Endothelial cell of umbilical vein (primary cell): ENCODE measurements at regions not wholly inside any gene's neighbourhood (a gene's known extent, or its start where the extent isn't known, plus 50 kb on each side); places are given as distances from the start of the nearest gene placed in this dataset.

ENCODE experiments used
- BruUV-seq: library from RNA; stranded (reverse); fragments of 400-500 nt; replicated peaks from 2 replicates; lab custom pipeline; 2021; lab: Mats Ljungman, UMichigan
- CTCF ChIA-PET: fragments of 300-600, 350-600 bp; sonication (Branson Sonifier 250); formaldehyde crosslinking; loops from one replicate; lab custom pipeline; 2021; ENCODE audit warnings: antibody characterized with exemption, inconsistent platforms; lab: Charles Lee
- POLR2A ChIA-PET: fragments of 300-600, 350-600 bp; sonication (Branson Sonifier 250); formaldehyde crosslinking; loops from one replicate; lab custom pipeline; 2021; ENCODE audit warnings: antibody characterized with exemption, inconsistent platforms; lab: Charles Lee
- DNase-seq: peaks from one replicate; pipeline ENCODE4 v3.0.0-alpha.2; 2011; ENCODE audit warnings: low read depth, low spot score
- FAIRE-seq: peaks from 2 replicates; lab custom pipeline; 2011; peaks lifted over from hg19 to GRCh38; lab: Jason Lieb, UNC
- H2AFZ ChIP-seq: 2 replicates; pipeline ENCODE4 v1.6.0; 2012; ENCODE audit warnings: low read depth, low read length, control low read depth, inconsistent platforms
- H3K27ac ChIP-seq: 2 replicates; pipeline ENCODE4 v1.5.1; 2011; ENCODE audit warnings: low read depth, mild to moderate bottlenecking, control low read depth, low read length, moderate library complexity; ENCODE audit not compliant: insufficient read depth
- H3K27me3 ChIP-seq, 2 experiments: 2 replicates each; pipeline versions ENCODE4 v1.6.0 to v1.6.1; 2011; ENCODE audit warnings: low read length in 2 of 2, mixed read lengths in 1 of 2; ENCODE audit not compliant: control insufficient read depth in 2 of 2, insufficient read depth in 2 of 2
- H3K36me3 ChIP-seq, 2 experiments: 2 replicates in 1 of 2; 3 replicates in 1 of 2; pipeline ENCODE4 v1.5.1; 2011; ENCODE audit warnings: low read length in 2 of 2, mild to moderate bottlenecking in 1 of 2, moderate library complexity in 1 of 2; ENCODE audit not compliant: control insufficient read depth in 2 of 2, insufficient read depth in 2 of 2; ENCODE audit errors: extremely low read depth in 1 of 2
- H3K4me1 ChIP-seq: 3 replicates; pipeline ENCODE4 v1.5.1; 2011; ENCODE audit warnings: mild to moderate bottlenecking, low read length; ENCODE audit not compliant: control insufficient read depth, insufficient read depth; ENCODE audit errors: extremely low read depth
- H3K4me2 ChIP-seq: 2 replicates; pipeline ENCODE4 v1.6.1; 2011; ENCODE audit warnings: low read length, control low read depth, mixed read lengths; ENCODE audit not compliant: insufficient read depth
- H3K4me3 ChIP-seq, 3 experiments: fragments of 200-600 bp in 1 of 3; sonication (generic), shearing (Covaris generic) in 1 of 3; replicated peaks in 1 of 3; 2 replicates each; pipeline ENCODE4 v1.5.1; 2011 to 2016; ENCODE audit warnings: control low read depth in 3 of 3, low read length in 3 of 3, mild to moderate bottlenecking in 2 of 3, inconsistent platforms in 1 of 3, low read depth in 1 of 3, moderate library complexity in 1 of 3; ENCODE audit not compliant: insufficient read depth in 1 of 3
- H3K79me2 ChIP-seq: 2 replicates; pipeline ENCODE4 v1.6.0; 2012; ENCODE audit warnings: low read length, inconsistent platforms; ENCODE audit not compliant: control insufficient read depth, insufficient read depth
- H3K9ac ChIP-seq: replicated peaks from 2 replicates; pipeline ENCODE3; 2011; ENCODE audit warnings: low read length, control low read depth; ENCODE audit not compliant: insufficient read depth; ENCODE audit errors: extremely low read depth
- H3K9me1 ChIP-seq: replicated peaks from 3 replicates; pipeline ENCODE4 v1.6.0; 2011; ENCODE audit warnings: mild to moderate bottlenecking, low read length; ENCODE audit not compliant: control insufficient read depth, insufficient read depth; ENCODE audit errors: extremely low read depth
- H3K9me3 ChIP-seq: replicated peaks from 2 replicates; pipeline ENCODE4 v1.5.1; 2012; ENCODE audit warnings: low read length, inconsistent platforms; ENCODE audit not compliant: control insufficient read depth, insufficient read depth
- H4K20me1 ChIP-seq: replicated peaks from 2 replicates; pipeline ENCODE3; 2011; ENCODE audit warnings: mild to moderate bottlenecking, low read length; ENCODE audit not compliant: control insufficient read depth, insufficient read depth; ENCODE audit errors: extremely low read depth
- CTCF ChIP-seq, 2 donors: IDR thresholded peaks; 1 replicate in 1 of 2; 2 replicates in 1 of 2; pipeline ENCODE4 v1.5.1; 2011; ENCODE audit warnings: low read length in 2 of 2, mild to moderate bottlenecking in 2 of 2, moderate library complexity in 2 of 2, control low read depth in 1 of 2, inconsistent platforms in 1 of 2, low read depth in 1 of 2; ENCODE audit not compliant: insufficient read depth in 1 of 2; ENCODE audit errors: extremely low read depth in 1 of 2
- EZH2 ChIP-seq: IDR thresholded peaks from 2 replicates; pipeline ENCODE4 v1.6.1; 2012; ENCODE audit warnings: borderline replicate concordance, low read depth, mild to moderate bottlenecking, moderate library complexity, low read length, inconsistent platforms; ENCODE audit not compliant: severe bottlenecking
- FOS ChIP-seq: IDR thresholded peaks from 2 replicates; pipeline ENCODE4 v1.6.1; 2011; ENCODE audit warnings: mild to moderate bottlenecking, low read length, moderate library complexity, borderline replicate concordance; ENCODE audit not compliant: insufficient read depth
- GATA2 ChIP-seq: IDR thresholded peaks from 2 replicates; pipeline ENCODE4 v1.7.0; 2011; ENCODE audit warnings: low read depth, mild to moderate bottlenecking, moderate library complexity, mixed read lengths, low read length; ENCODE audit not compliant: insufficient read length, insufficient read depth
- JUN ChIP-seq: IDR thresholded peaks from 2 replicates; pipeline ENCODE4 v1.6.1; 2011; ENCODE audit warnings: borderline replicate concordance, low read depth; ENCODE audit not compliant: insufficient read length, insufficient read depth
- MAX ChIP-seq: IDR thresholded peaks from 2 replicates; pipeline ENCODE4 v1.6.1; 2011; ENCODE audit not compliant: insufficient read depth, insufficient read length
- MYC ChIP-seq: IDR thresholded peaks from one replicate; pipeline ENCODE4 v1.6.1; 2011; ENCODE audit warnings: mild to moderate bottlenecking, low read depth, low read length
- POLR2A ChIP-seq: IDR thresholded peaks from 2 replicates; pipeline ENCODE4 v1.6.1; 2012; ENCODE audit warnings: low read depth, mild to moderate bottlenecking, control low read depth, low read length
- POLR2AphosphoS5 ChIP-seq: IDR thresholded peaks from 2 replicates; pipeline ENCODE4 v1.6.1; 2012; ENCODE audit warnings: low read depth, mild to moderate bottlenecking, control low read depth, low read length, moderate library complexity; ENCODE audit not compliant: insufficient read depth
- dilution Hi-C: fragments of 300-500 bp; cut with MboI; formaldehyde crosslinking; loops from one replicate; pipeline ENCODE4 v1.15.0; 2019; ENCODE audit warnings: low sequenced_read_pairs; ENCODE audit not compliant: extremely low pct_ligation_motif_present
- intact Hi-C: fragments of 100-400 bp; cut with micrococcal nuclease; formaldehyde crosslinking; loops from one replicate; pipeline ENCODE4 v1.10.0; 2022

GRCh38 chr9:86700629-86701028 lies 246.7 kb downstream of the GAS1 start:
- no peak overlapping the region for H2AFZ ChIP-seq
- H3K4me1 ChIP-seq = no peaks in the 10 kb centered on the region
- H3K9ac ChIP-seq = no peak overlapping the region
- no peak for DNase-seq
- FAIRE-seq = no peak
- dilution Hi-C loops (no loop called here), intact Hi-C loops (no loop called here)
- H3K4me2 ChIP-seq = no peak overlapping the region
- H3K79me2 ChIP-seq = no peaks in the 10 kb centered on the region
- no TSS peak for BruUV-seq
- no peaks in the 10 kb centered on the region for H3K9me3 ChIP-seq
- H3K9me1 ChIP-seq = no peaks in the 10 kb centered on the region
- TF ChIP-seq EZH2 (no peak), FOS (no peak), CTCF (IDR thresholded peaks at IDR 0.05; ENCODE audit: extremely low read depth in 1 of 2, insufficient read depth in 1 of 2, low read depth in 1 of 2, low read length in 2 of 2) (no peak), MAX (no peak), MYC (no peak), POLR2AphosphoS5 (no peak), POLR2A (no peak), GATA2 (no peak), JUN (no peak)
- no peaks in the 10 kb centered on the region for H3K27me3 ChIP-seq
- no peak overlapping the region for H3K27ac ChIP-seq
- CTCF ChIA-PET = no interaction called here
- POLR2A ChIA-PET = no interaction called here
- H3K4me3 ChIP-seq = no peak overlapping the region
- no peaks in the 10 kb centered on the region for H4K20me1 ChIP-seq
- no peaks in the 10 kb centered on the region for H3K36me3 ChIP-seq
